ENCODE measurements at regions not wholly inside any gene's neighbourhood (a gene's known extent, or its start where the extent isn't known, plus 50 kb on each side); places are given as distances from the start of the nearest gene placed in this dataset.

GRCh38 chr12:125685915-125686314 lies 620.7 kb downstream of the AACS start:
- DNase-seq = peak; percentile 1 to 20 (median 5)

DNA sequence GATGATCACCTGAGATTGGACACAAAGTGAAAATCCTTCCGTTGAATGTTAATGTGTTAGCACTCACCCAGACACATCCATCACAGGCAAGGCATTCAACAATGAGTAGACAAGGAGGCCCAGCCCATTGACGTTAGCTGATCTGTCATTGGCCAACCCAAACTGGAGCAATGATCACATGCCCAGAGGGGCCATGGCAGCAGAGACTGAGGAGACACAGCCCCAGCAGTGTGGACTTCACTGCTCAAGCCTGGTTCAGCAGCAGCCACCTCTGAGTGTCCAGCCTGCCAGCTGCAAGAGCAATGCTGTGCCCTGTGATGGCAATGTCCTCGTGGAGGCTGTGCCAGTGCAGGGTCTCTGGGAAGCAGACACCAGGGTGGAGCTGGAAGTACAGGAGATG lies 622.2 kb downstream of the AACS start:
- no peak for DNase-seq

DNA sequence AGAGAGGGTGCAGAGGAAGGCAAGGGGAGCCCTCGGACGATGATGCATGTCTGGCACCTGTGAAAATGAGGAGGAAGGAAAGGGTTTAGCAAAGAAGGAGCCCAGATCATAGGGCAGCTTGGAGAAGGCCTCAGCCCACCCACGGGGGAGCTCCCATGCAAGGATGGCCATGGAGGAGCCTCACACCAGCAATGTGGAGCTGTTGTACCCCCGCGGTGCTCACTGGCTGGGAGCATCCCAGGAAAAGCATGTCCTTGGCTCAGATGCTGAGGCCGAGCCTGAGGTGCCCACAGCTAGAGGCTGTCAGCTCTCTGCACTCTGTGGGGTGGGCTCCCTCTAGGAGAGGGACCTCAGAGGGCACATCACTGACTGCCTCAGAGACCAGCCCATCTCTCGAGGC lies 622.6 kb downstream of the AACS start:
- DNase-seq = no peak

- no peak for DNase-seq
Measured at GRCh38 chr12:125688223-125688622, 623.0 kb downstream of the AACS start.

DNA sequence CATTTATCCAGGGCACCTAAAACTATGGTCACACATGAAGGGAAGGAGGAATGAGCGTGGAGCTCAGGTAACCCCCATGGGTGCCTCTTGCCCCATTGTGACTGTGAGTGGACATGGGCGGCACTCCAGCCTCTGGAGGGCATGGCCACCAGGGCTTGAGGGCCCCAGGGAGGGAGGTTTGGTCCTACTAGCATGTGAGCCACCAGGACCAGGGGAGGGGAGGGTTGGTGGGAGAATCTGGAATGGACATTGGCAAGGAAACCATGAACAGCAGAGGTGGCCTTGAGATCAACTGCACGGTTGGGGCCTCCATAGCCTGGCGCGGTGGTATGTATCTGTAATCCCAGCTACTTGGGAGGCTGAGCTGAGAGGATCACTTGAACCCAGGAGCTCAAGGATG lies 623.6 kb downstream of the AACS start:
- DNase-seq = no peak

DNA sequence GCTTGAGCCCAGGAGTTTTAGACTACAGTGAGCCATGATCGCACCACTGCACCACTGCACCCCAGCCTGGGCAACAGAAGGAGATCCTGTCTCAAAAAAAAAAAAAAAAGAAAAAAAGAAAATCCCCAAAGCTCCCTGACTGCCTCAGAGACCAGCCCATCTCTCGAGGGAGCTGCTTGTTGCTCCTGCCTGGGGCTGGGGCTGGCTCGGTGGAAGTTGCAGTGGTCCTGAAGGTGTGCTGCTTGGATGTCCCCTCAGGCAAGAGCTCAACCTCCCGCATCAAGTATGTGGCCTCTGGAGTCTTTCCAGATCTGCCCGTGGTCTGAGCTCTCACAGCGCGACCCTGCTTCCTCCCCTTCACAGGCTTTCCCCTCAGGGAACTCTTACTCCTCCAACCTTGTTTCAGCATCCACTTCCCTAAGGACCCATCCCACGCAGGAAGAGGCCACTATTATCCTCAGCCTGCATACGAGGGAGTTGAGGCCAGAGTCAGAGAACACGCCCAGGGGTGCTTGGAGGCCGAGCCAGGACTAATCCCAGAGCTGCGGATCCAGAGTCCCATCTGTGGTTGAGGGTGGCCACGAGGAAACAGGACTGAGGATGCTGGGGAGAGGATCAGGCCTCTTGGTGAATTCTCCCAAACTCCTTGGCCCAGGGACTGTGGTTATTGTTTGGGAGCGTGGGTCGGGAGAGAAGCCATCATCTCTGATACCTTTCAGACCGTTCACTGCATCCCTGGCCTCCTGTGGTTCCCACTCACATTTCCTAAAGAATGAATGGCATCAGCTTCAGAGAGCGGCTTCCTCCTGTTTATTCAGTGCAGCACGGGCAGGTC lies 624.6 kb downstream of the AACS start:
- no peak for DNase-seq

DNA sequence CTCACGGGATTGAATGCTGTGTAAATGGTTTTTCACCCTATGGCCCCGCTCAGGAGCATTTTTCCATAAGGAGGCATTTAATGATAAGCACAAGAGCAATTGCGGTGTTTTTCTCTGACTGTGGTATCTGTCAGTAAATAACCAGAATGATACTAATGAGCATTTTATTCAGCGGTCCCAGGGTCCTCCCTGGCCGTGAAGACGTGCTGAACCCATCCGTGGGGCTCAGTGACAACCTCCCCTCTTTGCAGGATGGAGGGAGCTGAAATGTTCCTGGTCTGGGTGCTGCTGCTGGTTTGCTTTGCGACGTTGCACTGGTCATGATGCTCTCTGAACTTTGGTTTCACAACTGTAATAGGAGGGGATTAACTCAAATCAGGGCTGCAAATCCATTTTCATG lies 625.6 kb downstream of the AACS start:
- no peak for DNase-seq

DNA sequence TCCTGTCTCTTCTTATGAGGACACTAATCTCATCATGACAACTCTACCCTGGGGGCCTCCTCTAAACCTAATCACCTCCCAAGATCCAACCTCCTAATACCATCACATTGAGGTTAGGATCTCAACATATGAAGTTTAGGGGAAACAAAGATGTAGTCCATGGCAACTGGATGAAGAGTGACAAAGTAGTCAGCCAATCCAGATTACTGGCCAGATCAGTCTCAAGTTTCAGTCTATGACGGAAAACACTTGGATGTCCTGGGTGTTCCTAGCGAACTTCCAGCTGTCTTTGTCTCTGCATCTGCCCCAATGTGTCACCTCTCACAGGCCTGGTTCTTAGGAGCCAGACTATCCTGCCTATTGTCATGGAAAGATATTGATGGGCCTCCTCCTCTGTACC lies 630.8 kb downstream of the AACS start:
- DNase-seq = no peak

DNA sequence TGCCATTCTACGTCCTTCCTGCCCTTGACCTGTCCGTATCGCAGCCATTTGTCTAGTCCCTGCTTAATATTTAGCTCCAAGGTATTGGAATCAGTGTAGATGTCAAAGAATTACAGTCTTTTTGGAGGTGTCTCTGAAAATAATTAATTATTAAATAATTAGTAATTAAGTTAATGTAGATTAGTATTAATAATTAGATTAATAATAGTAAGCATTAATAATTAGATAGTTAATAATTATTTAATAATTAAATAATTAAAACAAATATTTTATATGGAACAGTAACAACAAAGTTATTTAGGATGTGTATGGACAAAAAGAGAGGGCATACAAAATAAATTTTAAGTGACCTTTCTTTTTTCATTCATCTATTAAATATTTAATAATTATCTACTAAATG lies 639.6 kb downstream of the AACS start:
- no peak for DNase-seq

- no peak for DNase-seq
Measured at GRCh38 chr12:125720961-125721360, 655.7 kb downstream of the AACS start.

GRCh38 chr12:125734137-125734536 lies 668.9 kb downstream of the AACS start:
- DNase-seq = no peak

GRCh38 chr12:125738211-125738610 lies 673.0 kb downstream of the AACS start:
- no peak for DNase-seq

DNA sequence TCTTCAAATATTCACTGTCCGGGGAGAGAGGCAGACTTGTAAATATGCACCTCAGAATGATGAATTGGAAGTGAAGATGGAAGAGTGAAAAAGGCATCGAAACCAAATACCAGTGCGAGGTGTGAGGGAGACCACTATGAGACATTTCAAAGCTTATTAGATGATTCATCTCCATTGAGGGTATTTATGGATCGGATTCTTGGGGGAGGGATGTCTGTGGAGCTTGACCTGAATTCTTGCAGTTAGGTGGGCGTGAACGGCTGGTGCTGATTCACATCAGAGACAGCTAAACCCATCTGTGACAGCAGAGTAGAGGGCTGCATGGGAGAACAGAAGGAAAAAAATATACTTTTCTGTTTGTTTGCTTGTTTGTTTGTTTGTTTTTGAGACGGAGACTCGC lies 677.2 kb downstream of the AACS start:
- DNase-seq = no peak

- no peak for DNase-seq
Measured at GRCh38 chr12:125744201-125744600, 679.0 kb downstream of the AACS start.

DNA sequence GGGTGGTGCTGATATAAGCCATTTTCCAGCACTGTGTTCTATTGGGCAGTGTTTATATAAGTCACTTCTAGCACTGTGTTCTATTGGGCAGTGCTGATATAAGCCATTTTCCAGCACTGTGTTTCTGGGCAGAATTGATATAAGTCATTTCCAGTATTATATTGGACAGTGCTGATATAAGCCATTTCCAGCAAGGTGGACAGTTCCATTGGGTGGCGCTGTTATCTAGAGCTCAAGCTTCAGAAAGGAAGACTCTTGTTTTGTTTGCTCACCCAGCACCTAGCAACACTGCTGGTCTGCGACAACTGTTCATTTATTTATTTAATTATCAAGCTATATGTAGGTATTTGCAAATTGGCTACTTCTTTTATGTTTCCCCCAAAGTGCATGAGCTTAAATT lies 690.3 kb downstream of the AACS start:
- no peak for DNase-seq

GRCh38 chr12:125766091-125766490 lies 700.9 kb downstream of the AACS start:
- DNase-seq = no peak

DNA sequence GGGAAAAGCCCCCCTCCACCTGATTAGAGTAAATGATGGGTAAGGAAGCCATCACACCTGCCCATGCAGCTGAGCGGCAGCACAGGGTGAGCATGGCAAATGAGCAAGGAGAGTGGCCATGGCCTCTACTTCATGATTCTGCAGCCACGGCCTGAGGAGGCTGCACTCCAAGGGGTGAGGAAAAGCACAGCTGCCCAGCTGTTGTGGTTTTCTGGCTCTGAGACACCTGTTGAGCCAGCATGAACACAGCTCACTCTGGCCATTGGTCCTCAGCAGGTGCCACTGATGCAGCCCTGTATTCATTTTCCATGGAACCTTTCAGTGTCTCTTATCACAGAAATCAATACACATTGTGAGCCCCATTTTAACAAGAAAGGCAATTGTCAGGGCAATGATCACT lies 707.2 kb downstream of the AACS start:
- DNase-seq = no peak

DNA sequence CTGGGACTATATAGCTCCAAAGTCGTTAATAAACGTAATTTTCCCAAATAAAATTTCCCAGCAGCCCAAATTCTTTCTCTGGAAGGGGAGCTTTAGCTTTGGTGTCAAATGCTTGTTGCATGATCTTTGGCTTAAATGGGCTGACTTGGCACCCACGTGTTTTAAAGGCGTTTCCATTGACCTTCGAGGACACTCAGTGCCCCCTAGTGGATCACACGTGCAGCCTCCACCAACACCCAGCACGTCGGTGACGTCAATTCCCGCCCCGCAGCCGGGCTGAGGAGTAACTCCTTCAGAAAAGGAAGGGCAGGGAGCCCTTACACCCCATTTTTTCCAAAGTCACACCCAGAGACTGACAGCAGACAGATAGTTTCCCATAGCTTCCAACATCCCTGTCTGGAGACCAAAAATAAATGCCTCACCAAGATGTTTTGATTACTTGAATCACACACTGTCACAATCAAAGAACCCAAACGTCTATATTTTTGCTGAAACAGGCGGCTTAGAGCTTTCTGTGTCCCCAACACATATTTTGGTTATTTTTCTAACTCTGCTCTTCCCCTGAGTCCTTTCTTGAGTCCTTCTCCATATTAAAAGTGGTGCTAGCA lies 707.9 kb downstream of the AACS start:
- DNase-seq = peak; percentile 27 to 40 (median 35)

- DNase-seq = no peak
Measured at GRCh38 chr12:125775507-125775906, 710.3 kb downstream of the AACS start.

- DNase-seq = no peak
Measured at GRCh38 chr12:125776212-125776611, 711.0 kb downstream of the AACS start.

- no peak for DNase-seq
Measured at GRCh38 chr12:125786143-125786542, 720.9 kb downstream of the AACS start.

- no peak for DNase-seq
Measured at GRCh38 chr12:125794401-125794800, 729.2 kb downstream of the AACS start.

GRCh38 chr12:125797421-125798175 lies 732.4 kb downstream of the AACS start:
- DNase-seq = no peak

DNA sequence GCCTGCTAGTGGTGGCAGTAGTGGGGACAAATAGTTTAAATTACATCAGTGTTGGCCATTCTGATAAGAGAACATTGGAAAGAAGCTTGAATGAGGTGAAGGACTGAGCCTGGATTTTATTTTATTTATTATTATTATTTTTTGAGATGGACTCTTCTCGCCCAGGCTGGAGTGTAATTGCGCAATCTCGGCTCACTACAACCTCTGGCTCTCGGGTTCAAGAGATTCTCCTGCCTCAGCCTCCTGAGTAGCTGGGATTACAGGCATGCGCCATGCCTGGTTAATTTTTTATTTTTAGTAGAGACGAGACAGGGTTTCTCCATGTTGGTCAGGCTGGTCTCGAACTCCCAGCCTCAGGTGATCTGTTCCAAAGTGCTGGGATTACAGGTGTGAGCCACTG lies 739.4 kb downstream of the AACS start:
- DNase-seq = no peak
